GM12878 (cell line): ENCODE measurements at regions not wholly inside any gene's neighbourhood (a gene's known extent, or its start where the extent isn't known, plus 50 kb on each side); places are given as distances from the start of the nearest gene placed in this dataset.

Experiments used
- ATAC-seq: fragments of 200-7000 bp; cut with Tn5 transposase; 3 replicates; pipeline ENCODE4 v1.9.1; 2020; ENCODE audit warnings: mild to moderate bottlenecking, moderate library complexity
- BruUV-seq: library from RNA; stranded (reverse); fragments of 400-500 nt; replicated peaks from 2 replicates; lab custom pipeline; 2021; lab: Mats Ljungman, UMichigan
- CTCF ChIA-PET: fragments of 300-600 bp; sonication (Branson Sonifier 250); formaldehyde crosslinking; extraction: SDS; loops from one replicate; lab custom pipeline; 2021; ENCODE audit warnings: inconsistent platforms; lab: Yijun Ruan, JAX
- POLR2A ChIA-PET: fragments of 350-600 bp; formaldehyde crosslinking; extraction: SDS; loops from one replicate; lab custom pipeline; 2021; ENCODE audit warnings: inconsistent platforms; lab: Charles Lee
- RAD21 ChIA-PET: fragments of 300-600 bp; sonication (Branson Sonifier 250); formaldehyde crosslinking; loops from one replicate; lab custom pipeline; 2023; ENCODE audit warnings: antibody characterized with exemption; ENCODE audit not compliant: unreplicated experiment; lab: Charles Lee
- SMC1A ChIA-PET: fragments of 300-600 bp; sonication (Branson Sonifier 250); formaldehyde crosslinking; loops from one replicate; lab custom pipeline; 2023; ENCODE audit not compliant: unreplicated experiment, uncharacterized antibody; lab: Charles Lee
- DNase-seq: peaks from one replicate; pipeline ENCODE4 v3.0.0-alpha.2; 2011; ENCODE audit warnings: low read depth, low spot score
- FAIRE-seq: peaks from 3 replicates; lab custom pipeline; 2011; peaks lifted over from hg19 to GRCh38; lab: Jason Lieb, UNC
- H2AFZ ChIP-seq: 2 replicates; pipeline ENCODE4 v1.6.0; 2011; ENCODE audit warnings: low read depth, low read length, control low read depth; ENCODE audit not compliant: control insufficient read depth
- H3K27ac ChIP-seq: 2 replicates; pipeline ENCODE4 v1.5.1; 2011; ENCODE audit warnings: control low read depth; ENCODE audit not compliant: control insufficient read depth, insufficient read depth
- H3K27me3 ChIP-seq, 2 experiments: replicated peaks in 1 of 2; 2 replicates each; pipeline versions ENCODE4 v1.6.0 to v1.6.1; 2011; ENCODE audit warnings: low read length in 1 of 2; ENCODE audit not compliant: control insufficient read depth in 2 of 2, insufficient read depth in 2 of 2
- H3K36me3 ChIP-seq, 2 experiments: 2 replicates each; pipeline ENCODE4 v1.5.1; 2011; ENCODE audit warnings: low read length in 1 of 2; ENCODE audit not compliant: control insufficient read depth in 2 of 2, insufficient read depth in 2 of 2
- H3K4me1 ChIP-seq: 2 replicates; pipeline ENCODE4 v1.6.1; 2011; ENCODE audit warnings: mild to moderate bottlenecking, low read length, moderate library complexity, mixed read lengths; ENCODE audit not compliant: control insufficient read depth, insufficient read depth
- H3K4me2 ChIP-seq: 2 replicates; pipeline ENCODE4 v1.6.0; 2011; ENCODE audit warnings: control low read depth; ENCODE audit not compliant: control insufficient read depth, insufficient read depth
- H3K4me3 ChIP-seq: fragments of 200-600 bp; sonication (generic); 2 replicates; pipeline ENCODE4 v1.5.1; 2016
- H3K79me2 ChIP-seq: 2 replicates; pipeline ENCODE4 v1.6.0; 2011; ENCODE audit warnings: low read length; ENCODE audit not compliant: control insufficient read depth, insufficient read depth
- H3K9ac ChIP-seq: 2 replicates; pipeline ENCODE4 v1.8.0; 2011; ENCODE audit warnings: low read length, control low read depth, mixed read lengths; ENCODE audit not compliant: control insufficient read depth, insufficient read depth
- H3K9me3 ChIP-seq: replicated peaks from 3 replicates; pipeline ENCODE4 v1.5.1; 2011; ENCODE audit warnings: mild to moderate bottlenecking, low read length; ENCODE audit not compliant: control insufficient read depth, insufficient read depth
- H4K20me1 ChIP-seq: 2 replicates; pipeline ENCODE4 v1.6.0; 2011; ENCODE audit not compliant: control insufficient read depth, insufficient read depth
- ASH2L ChIP-seq: fragments of 300-600, 200-600 bp; sonication (generic); IDR thresholded peaks from 2 replicates; pipeline ENCODE4 v1.6.1; 2017; ENCODE audit warnings: low read depth, mild to moderate bottlenecking, borderline replicate concordance
- BACH1 ChIP-seq: fragments of 450-650 bp; IDR thresholded peaks from 2 replicates; pipeline ENCODE4 v1.6.1; 2017; ENCODE audit warnings: mild to moderate bottlenecking, borderline replicate concordance
- CEBPB ChIP-seq, 2 experiments: fragments of 150-350 bp in 1 of 2; IDR thresholded peaks; 2 replicates each; pipeline ENCODE4 v1.6.1; 2012 to 2014; ENCODE audit warnings: low read depth in 2 of 2, low read length in 2 of 2, borderline replicate concordance in 1 of 2, inconsistent platforms in 1 of 2
- FOS ChIP-seq: IDR thresholded peaks from 3 replicates; pipeline ENCODE4 v1.6.1; 2011; ENCODE audit warnings: borderline replicate concordance; ENCODE audit not compliant: insufficient read length; ENCODE audit errors: extremely low read depth
- HDGF ChIP-seq: fragments of 450-650 bp; IDR thresholded peaks from 2 replicates; pipeline ENCODE4 v1.6.1; 2016; ENCODE audit warnings: antibody characterized with exemption
- HSF1 ChIP-seq: fragments of 150-350 bp; IDR thresholded peaks from 2 replicates; pipeline ENCODE4 v1.6.1; 2014; ENCODE audit warnings: mild to moderate bottlenecking, low read depth, low read length
- IRF4 ChIP-seq: IDR thresholded peaks from 2 replicates; pipeline ENCODE4 v1.6.1; 2011; ENCODE audit warnings: low read depth, low read length
- KAT2A ChIP-seq: conservative IDR thresholded peaks from 2 replicates; pipeline ENCODE4 v1.6.1; 2011; ENCODE audit warnings: low read depth, low read length; ENCODE audit not compliant: control insufficient read depth
- MXI1 ChIP-seq: fragments of 150-350 bp; IDR thresholded peaks from 2 replicates; pipeline ENCODE4 v1.6.1; 2011; ENCODE audit warnings: low read depth, mild to moderate bottlenecking, inconsistent platforms, low read length, improper control_type of control experiment
- MYC ChIP-seq: IDR thresholded peaks from 2 replicates; pipeline ENCODE4 v1.6.1; 2011; ENCODE audit warnings: mild to moderate bottlenecking, low read length, moderate library complexity, inconsistent platforms; ENCODE audit not compliant: insufficient read depth, insufficient replicate concordance, insufficient read length, severe bottlenecking
- PBX3 ChIP-seq: IDR thresholded peaks from 2 replicates; pipeline ENCODE4 v1.6.1; 2011; ENCODE audit warnings: mild to moderate bottlenecking, low read depth, low read length, moderate library complexity; ENCODE audit not compliant: insufficient replicate concordance
- POLR2A ChIP-seq: IDR thresholded peaks from 2 replicates; pipeline ENCODE4 v1.6.1; 2011; ENCODE audit warnings: low read depth, mild to moderate bottlenecking, low read length
- POLR2AphosphoS5 ChIP-seq: IDR thresholded peaks from 2 replicates; pipeline ENCODE4 v1.6.1; 2011; ENCODE audit warnings: mild to moderate bottlenecking, low read length, inconsistent platforms
- SMAD1 ChIP-seq: fragments of 450-650 bp; IDR thresholded peaks from 2 replicates; pipeline ENCODE4 v1.6.1; 2018; ENCODE audit warnings: mild to moderate bottlenecking, low read depth; ENCODE audit not compliant: partially characterized antibody
- SMAD5 ChIP-seq: IDR thresholded peaks from 2 replicates; pipeline ENCODE4 v1.6.1; 2016; ENCODE audit warnings: antibody characterized with exemption, low read depth
- SMC3 ChIP-seq: IDR thresholded peaks from 2 replicates; pipeline ENCODE4 v1.6.1; 2011; ENCODE audit warnings: low read length, improper control_type of control experiment, borderline replicate concordance
- SPI1 ChIP-seq: IDR thresholded peaks from 2 replicates; pipeline ENCODE4 v1.6.1; 2011; ENCODE audit warnings: low read depth, mild to moderate bottlenecking, low read length, moderate library complexity, borderline replicate concordance; ENCODE audit not compliant: insufficient read depth
- SRF ChIP-seq, 2 experiments: IDR thresholded peaks; 2 replicates each; pipeline ENCODE4 v1.6.1; 2011; ENCODE audit warnings: low read depth in 2 of 2, low read length in 2 of 2, mild to moderate bottlenecking in 1 of 2, moderate library complexity in 1 of 2
- TCF12 ChIP-seq: IDR thresholded peaks from 2 replicates; pipeline ENCODE4 v1.6.1; 2011; ENCODE audit warnings: low read depth, mild to moderate bottlenecking, low read length
- USF2 ChIP-seq: IDR thresholded peaks from 2 replicates; pipeline ENCODE4 v1.6.1; 2011; ENCODE audit warnings: low read depth, low read length, improper control_type of control experiment, borderline replicate concordance
- ZZZ3 ChIP-seq: IDR thresholded peaks from 2 replicates; pipeline ENCODE4 v1.6.1; 2011; ENCODE audit warnings: low read depth; ENCODE audit not compliant: control insufficient read depth, insufficient read length
- WGBS: methylation state at CpG from one replicate; pipeline ENCODE4 v1.1.6; 2016; ENCODE audit warnings: low lambda C conversion rate; ENCODE audit not compliant: insufficient replicate concordance, insufficient coverage; ENCODE audit errors: missing lambda C conversion rate; 5-methylcytosine and 5-hydroxymethylcytosine counted together
- in situ Hi-C: fragments of 300-500 bp; cut with MboI; formaldehyde crosslinking; loops from 9 replicates; pipeline ENCODE4 v1.14.3; 2018; ENCODE audit warnings: mixed read lengths
- intact Hi-C: fragments of 100-400 bp; cut with micrococcal nuclease; formaldehyde crosslinking; loops from one replicate; pipeline ENCODE4 v1.14.2; 2022; ENCODE audit not compliant: unreplicated experiment

GRCh38 chrX:75211976-75212375, 55.9 kb upstream of the ABCB7 start (continued):
- no peak for TF ChIP-seq HSF1
- TF ChIP-seq TCF12, result no peak
- no peak for TF ChIP-seq BACH1
- no peak for TF ChIP-seq MYC
- no peak for TF ChIP-seq POLR2AphosphoS5
- TF ChIP-seq, all 136 proteins: peak for 0

- ChIA-PET SMC1A (no interaction called here), RAD21 (no interaction called here), POLR2A (no interaction called here), CTCF (interaction anchor here (0.6 kb wide), 1 partner anchor 52 kb away, joined by 4 read pairs; no protein-coding TSS in a partner anchor)
- Histone ChIP-seq H3K79me2 (no peaks in the 10 kb centered on the region), H3K9me3 (no peaks in the 10 kb centered on the region), H3K27me3 (no peaks in the 10 kb centered on the region), H3K4me2 (no peak overlapping the region), H3K27ac (no peak overlapping the region), H4K20me1 (no peaks in the 10 kb centered on the region), H3K4me3 (no peak overlapping the region), H3K9ac (no peak overlapping the region), H3K4me1 (no peaks in the 10 kb centered on the region), H2AFZ (no peak overlapping the region), H3K36me3 (no peaks in the 10 kb centered on the region)
- in situ Hi-C loops, result no loop called here
- BruUV-seq, result no TSS peak
- DNase-seq (no peak), ATAC-seq (no peak), FAIRE-seq (no peak)
- WGBS, result 24% methylated on average over 4 of the region's 7 CpGs
- intact Hi-C loops, result no loop called here
- TF ChIP-seq SMAD1, result no peak
- no peak for TF ChIP-seq HDGF
- no peak for TF ChIP-seq SMC3
- TF ChIP-seq SPI1, result no peak
- no peak for TF ChIP-seq CEBPB (IDR thresholded peaks at IDR 0.05; ENCODE audit: borderline replicate concordance in 1 of 2, low read depth in 2 of 2, low read length in 2 of 2)
- TF ChIP-seq ASH2L, result no peak
- TF ChIP-seq SMAD5, result no peak
- TF ChIP-seq PBX3, result no peak
- TF ChIP-seq IRF4, result no peak
- TF ChIP-seq FOS, result no peak
- TF ChIP-seq SRF (IDR thresholded peaks at IDR 0.05; ENCODE audit: low read depth in 2 of 2, low read length in 2 of 2), result no peak
- no peak for TF ChIP-seq ZZZ3
- TF ChIP-seq MXI1, result no peak
- TF ChIP-seq POLR2A, result no peak
- no peak for TF ChIP-seq USF2
- TF ChIP-seq KAT2A, result no peak
Measured at GRCh38 chrX:75210602-75211001, 54.5 kb upstream of the ABCB7 start.
